Heart right ventricle (tissue), 16 donors: ENCODE measurements at regions not wholly inside any gene's neighbourhood (a gene's known extent, or its start where the extent isn't known, plus 50 kb on each side); places are given as distances from the start of the nearest gene placed in this dataset.
A peak's percentile ranks its signal among the peaks of the same experiment; 100 is the strongest.

Source experiments
- ATAC-seq, 8 donors: fragments of 200-7000 bp; cut with Tn5 transposase; one replicate each; pipeline ENCODE4 v1.9.1; 2020; ENCODE audit warnings: mild to moderate bottlenecking in 8 of 8, moderate library complexity in 8 of 8, moderate number of reproducible peaks in 1 of 8
- DNase-seq, 2 donors: peaks; one replicate each; pipeline ENCODE4 v3.0.0-alpha.2; 2020
- H3K27ac ChIP-seq, 10 donors: fragments of 200-600 bp; sonication (generic) in 2 of 10; one replicate each; pipeline versions ENCODE4 v1.5.0 to v1.8.0; 2020 to 2022; ENCODE audit warnings: mild to moderate bottlenecking in 3 of 10
- H3K27me3 ChIP-seq, 7 donors: fragments of 200-600 bp; one replicate each; pipeline ENCODE4 v1.8.0; 2021 to 2022; ENCODE audit warnings: mild to moderate bottlenecking in 2 of 7
- H3K36me3 ChIP-seq, 9 donors: fragments of 200-600 bp; sonication (generic) in 1 of 9; one replicate each; pipeline versions ENCODE4 v1.5.0 to v1.8.0; 2020 to 2022; ENCODE audit warnings: mild to moderate bottlenecking in 2 of 9
- H3K4me1 ChIP-seq, 9 donors: fragments of 200-600 bp; sonication (generic) in 1 of 9; one replicate each; pipeline versions ENCODE4 v1.5.0 to v1.8.0; 2020 to 2022; ENCODE audit warnings: mild to moderate bottlenecking in 4 of 9
- H3K4me3 ChIP-seq, 10 donors: fragments of 200-600 bp; sonication (generic) in 2 of 10; one replicate each; pipeline versions ENCODE4 v1.5.0 to v1.8.0; 2020 to 2022; ENCODE audit warnings: mild to moderate bottlenecking in 7 of 10, moderate library complexity in 2 of 10
- H3K9me3 ChIP-seq, 11 donors: fragments of 200-600 bp in 10 of 11; sonication (generic) in 2 of 11; one replicate each; pipeline versions ENCODE4 v1.5.0 to v1.8.0; 2013 to 2022; ENCODE audit warnings: mild to moderate bottlenecking in 2 of 11, control low read depth in 1 of 11, moderate library complexity in 1 of 11
- WGBS, 2 donors: extraction: QIAGEN DNeasy Blood & Tissue Kit; methylation state at CpG; one replicate each; pipeline ENCODE4 v1.1.7; 2013; ENCODE audit warnings: inconsistent platforms in 1 of 2; 5-methylcytosine and 5-hydroxymethylcytosine counted together
- intact Hi-C, 10 donors: fragments of 100-400 bp; cut with DNase I; formaldehyde crosslinking; loops; one replicate each; pipeline versions ENCODE4 v1.11.1 to v1.14.2; 2022
- TF ChIP-seq, protein P1 (sequence below), 9 donors: fragments of 200-600 bp; sonication (generic) in 2 of 9; IDR thresholded peaks; one replicate each; pipeline versions ENCODE4 v1.5.0 to v1.8.0; 2021 to 2022; ENCODE audit warnings: antibody characterized with exemption in 9 of 9, mild to moderate bottlenecking in 5 of 9, moderate library complexity in 1 of 9
- donor health status: Arrhythmogenic right ventricular cardiomyopathy.
- donor health status: ischemic (EF 13 %, LVEDD 7.1; RV severe dilation, severe dysfunction).
- donor health status: healthy with polysubstance abuse.
- donor health status: DM: no; HTN: yes; CAD: no.
- donor health status: DM: no; HTN: no; CAD: no.
- donor health status: ischemic (EF 25% LVEDD 6.9; RV normal size, moderate dysfunction).
- donor health status: ischemic (EF 25% LVEDD 5.7; RV mildly dilated, moderate dysfunction).
- donor health status: healthy.
- donor health status: DM: yes; HTN: yes; CAD: no.
- donor health status: Ischemic cardiomyopathy.
- donor health status: ischemic (EF 35%, LVEDD 5.7; RV mildly dilated, moderate dysfunction).
- donor health status: nonischemic (EF 11% LVEDD 7.7; RV severe dilation, severe dysfunction).
- donor health status: DM: yes; HTN: yes; CAD: no.
- donor health status: PGD.
- donor health status: ischemic (EF 29% LVEDD 5.4; RV normal size, mild dysfunction).
- donor health status: nonischemic (EF 23%, LVEDD 6.1; RV moderate dilation, normal function).

DNA sequence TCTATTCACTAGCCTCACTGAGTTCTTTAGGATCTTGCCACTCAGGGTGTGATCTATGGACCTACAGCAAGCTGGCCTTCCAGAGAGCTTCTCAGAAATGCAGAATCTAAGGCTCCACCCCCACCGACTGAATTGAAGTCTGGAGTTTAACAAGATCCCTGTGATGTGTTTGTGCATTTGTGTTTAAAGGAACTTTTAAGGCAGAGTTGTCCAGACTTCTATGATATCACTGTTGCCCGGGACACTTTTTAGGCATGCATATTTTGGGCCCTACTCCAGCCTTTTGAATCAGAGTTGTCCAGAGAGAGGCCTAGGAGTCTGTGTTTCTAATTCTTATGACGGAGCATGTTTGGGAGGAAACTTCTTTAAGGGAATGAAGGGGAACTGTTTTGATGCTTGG is 232.3 kb downstream of the QKI start:
- Histone ChIP-seq H3K4me1 (no peaks in the 10 kb centered on the region), H3K27me3 (no peaks in the 10 kb centered on the region), H3K27ac (no peak overlapping the region), H3K4me3 (no peak overlapping the region), H3K36me3 (no peaks in the 10 kb centered on the region), H3K9me3 (no peaks in the 10 kb centered on the region)
- intact Hi-C loops = no loop called here
- TF ChIP-seq, protein P1, sequence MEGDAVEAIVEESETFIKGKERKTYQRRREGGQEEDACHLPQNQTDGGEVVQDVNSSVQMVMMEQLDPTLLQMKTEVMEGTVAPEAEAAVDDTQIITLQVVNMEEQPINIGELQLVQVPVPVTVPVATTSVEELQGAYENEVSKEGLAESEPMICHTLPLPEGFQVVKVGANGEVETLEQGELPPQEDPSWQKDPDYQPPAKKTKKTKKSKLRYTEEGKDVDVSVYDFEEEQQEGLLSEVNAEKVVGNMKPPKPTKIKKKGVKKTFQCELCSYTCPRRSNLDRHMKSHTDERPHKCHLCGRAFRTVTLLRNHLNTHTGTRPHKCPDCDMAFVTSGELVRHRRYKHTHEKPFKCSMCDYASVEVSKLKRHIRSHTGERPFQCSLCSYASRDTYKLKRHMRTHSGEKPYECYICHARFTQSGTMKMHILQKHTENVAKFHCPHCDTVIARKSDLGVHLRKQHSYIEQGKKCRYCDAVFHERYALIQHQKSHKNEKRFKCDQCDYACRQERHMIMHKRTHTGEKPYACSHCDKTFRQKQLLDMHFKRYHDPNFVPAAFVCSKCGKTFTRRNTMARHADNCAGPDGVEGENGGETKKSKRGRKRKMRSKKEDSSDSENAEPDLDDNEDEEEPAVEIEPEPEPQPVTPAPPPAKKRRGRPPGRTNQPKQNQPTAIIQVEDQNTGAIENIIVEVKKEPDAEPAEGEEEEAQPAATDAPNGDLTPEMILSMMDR (IDR thresholded peaks at IDR 0.05) = no peak
- 62 to 66% methylated on average over 3 of the region's 3 CpGs for WGBS, 2 donors
- no peak for ATAC-seq
- DNase-seq = no peak

DNA sequence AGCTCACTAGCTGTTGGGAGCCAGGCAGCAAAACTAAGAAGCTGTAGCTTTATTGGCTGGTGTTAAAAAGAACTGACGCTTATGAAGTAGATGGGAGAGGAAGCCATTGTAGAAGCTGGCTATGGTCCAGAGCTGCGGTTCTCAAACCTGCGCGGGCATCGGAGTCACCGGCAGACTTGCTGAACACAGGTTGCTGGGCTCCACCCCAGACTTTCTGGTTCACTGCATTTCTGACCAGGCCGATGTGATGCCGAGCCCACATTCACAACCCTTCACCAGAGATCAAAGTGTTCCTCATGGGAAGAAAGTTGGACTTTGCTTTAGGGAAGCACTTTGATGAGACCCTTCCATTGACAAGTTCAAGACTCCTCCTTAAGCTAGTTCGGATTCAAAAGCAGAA is 231.6 kb downstream of the QKI start:
- Histone ChIP-seq H3K27me3 (no peaks in the 10 kb centered on the region), H3K4me3 (no peak overlapping the region), H3K27ac (no peak overlapping the region), H3K36me3 (no peaks in the 10 kb centered on the region), H3K9me3 (no peaks in the 10 kb centered on the region), H3K4me1 (no peaks in the 10 kb centered on the region)
- TF ChIP-seq, protein P1 (IDR thresholded peaks at IDR 0.05) = no peak
- DNase-seq = no peak
- no peak for ATAC-seq
- intact Hi-C loops = no loop called here
- WGBS, 2 donors = 90 to 92% methylated on average over 9 of the region's 9 CpGs

DNA sequence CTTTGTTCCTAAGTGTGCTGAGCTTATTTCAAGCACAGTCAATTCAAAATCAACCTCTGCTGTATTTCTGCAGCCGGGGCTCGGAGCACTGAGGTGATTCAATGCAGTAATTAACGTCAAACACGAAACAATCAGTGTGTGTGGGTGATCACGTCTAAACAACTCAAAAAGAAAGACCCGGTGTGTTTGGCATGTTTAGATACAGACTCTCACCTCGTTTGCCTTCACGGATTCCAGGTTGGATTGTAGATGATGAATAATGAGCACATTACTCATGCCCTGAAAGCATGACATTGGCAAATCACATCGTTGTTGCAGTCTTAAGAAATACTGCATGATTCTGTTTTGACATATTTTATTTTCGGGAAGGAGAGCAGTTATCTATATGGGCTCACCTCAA is 231.0 kb downstream of the QKI start:
- Histone ChIP-seq H3K27ac (no peak overlapping the region), H3K27me3 (no peaks in the 10 kb centered on the region), H3K4me1 (no peaks in the 10 kb centered on the region), H3K36me3 (no peaks in the 10 kb centered on the region), H3K4me3 (no peak overlapping the region), H3K9me3 (no peaks in the 10 kb centered on the region)
- ATAC-seq (no peak), DNase-seq (no peak)
- 85 to 90% methylated on average over 10 of the region's 10 CpGs for WGBS, 2 donors
- TF ChIP-seq, protein P1 (IDR thresholded peaks at IDR 0.05) = no peak
- intact Hi-C loops = no loop called here

DNA sequence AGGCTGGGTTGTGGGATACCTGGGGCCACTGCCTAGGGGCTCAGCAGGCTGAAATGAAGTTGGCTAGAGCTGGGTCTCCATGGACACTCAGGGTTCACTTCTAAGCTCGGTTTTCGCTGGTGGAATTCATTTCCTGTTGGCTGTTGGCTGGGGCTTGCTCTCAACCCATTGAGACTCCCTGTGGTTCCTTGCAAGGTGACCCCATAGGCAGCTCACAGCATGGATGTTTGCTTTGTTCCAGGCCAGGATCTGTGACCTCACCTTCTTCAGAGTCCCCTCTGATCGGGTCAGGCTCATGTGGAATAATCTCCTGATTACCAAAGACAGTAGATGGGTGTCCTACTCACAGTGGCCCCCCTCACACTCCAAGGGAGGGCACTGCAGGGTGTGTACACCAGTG is 229.3 kb downstream of the QKI start:
- Histone ChIP-seq H3K36me3 (no peaks in the 10 kb centered on the region), H3K4me3 (no peak overlapping the region), H3K4me1 (no peaks in the 10 kb centered on the region), H3K9me3 (no peaks in the 10 kb centered on the region), H3K27ac (no peak overlapping the region), H3K27me3 (no peaks in the 10 kb centered on the region)
- DNase-seq (no peak), ATAC-seq (no peak)
- intact Hi-C loops = no loop called here
- WGBS, 2 donors = 74 to 75% methylated on average over 3 of the region's 3 CpGs
- TF ChIP-seq, protein P1 (IDR thresholded peaks at IDR 0.05) = no peak

DNA sequence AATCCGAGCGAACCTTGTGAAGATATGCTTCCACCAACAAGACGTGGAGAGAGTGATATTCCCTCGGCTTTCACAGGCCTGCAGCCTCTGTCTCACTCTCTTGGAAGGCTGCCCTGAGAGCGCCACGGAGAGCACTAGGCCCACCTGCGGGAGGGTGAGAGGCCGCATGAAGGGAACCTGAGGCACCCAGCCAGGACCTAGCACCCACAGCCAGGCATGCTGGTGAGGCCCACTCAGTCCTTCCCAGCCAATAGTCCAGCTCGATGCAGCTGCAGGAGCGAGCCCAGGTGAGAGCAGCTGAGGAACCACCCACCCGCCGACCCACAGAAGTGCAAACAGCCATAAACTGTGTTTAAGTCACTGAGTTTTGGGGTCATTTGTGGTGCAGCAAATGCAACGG is 227.2 kb downstream of the QKI start:
- intact Hi-C loops = no loop called here
- H3K36me3 ChIP-seq = no peaks in the 10 kb centered on the region
- no peaks in the 10 kb centered on the region for H3K9me3 ChIP-seq
- no peak overlapping the region for H3K27ac ChIP-seq
- H3K4me1 ChIP-seq = no peaks in the 10 kb centered on the region
- TF ChIP-seq, protein P1 (IDR thresholded peaks at IDR 0.05) = no peak
- 91 to 92% methylated on average over 13 of the region's 13 CpGs for WGBS, 2 donors
- ATAC-seq (peak in 1 of 8 donors; percentile 34), DNase-seq (no peak)
- no peaks in the 10 kb centered on the region for H3K27me3 ChIP-seq
- no peak overlapping the region for H3K4me3 ChIP-seq
